NCI-H1694 (cell line): ENCODE measurements at regions not wholly inside any gene's neighbourhood (a gene's known extent, or its start where the extent isn't known, plus 50 kb on each side); places are given as distances from the start of the nearest gene placed in this dataset.
"Not testable (repeated sequence)": the region's sequence is repeated elsewhere in the genome, so short reads cannot be mapped to it uniquely, and the experiment has no call there.

Experiments
- DNase-seq: peaks from one replicate; lab custom pipeline; 2025; lab: John Stamatoyannopoulos, UW

DNA sequence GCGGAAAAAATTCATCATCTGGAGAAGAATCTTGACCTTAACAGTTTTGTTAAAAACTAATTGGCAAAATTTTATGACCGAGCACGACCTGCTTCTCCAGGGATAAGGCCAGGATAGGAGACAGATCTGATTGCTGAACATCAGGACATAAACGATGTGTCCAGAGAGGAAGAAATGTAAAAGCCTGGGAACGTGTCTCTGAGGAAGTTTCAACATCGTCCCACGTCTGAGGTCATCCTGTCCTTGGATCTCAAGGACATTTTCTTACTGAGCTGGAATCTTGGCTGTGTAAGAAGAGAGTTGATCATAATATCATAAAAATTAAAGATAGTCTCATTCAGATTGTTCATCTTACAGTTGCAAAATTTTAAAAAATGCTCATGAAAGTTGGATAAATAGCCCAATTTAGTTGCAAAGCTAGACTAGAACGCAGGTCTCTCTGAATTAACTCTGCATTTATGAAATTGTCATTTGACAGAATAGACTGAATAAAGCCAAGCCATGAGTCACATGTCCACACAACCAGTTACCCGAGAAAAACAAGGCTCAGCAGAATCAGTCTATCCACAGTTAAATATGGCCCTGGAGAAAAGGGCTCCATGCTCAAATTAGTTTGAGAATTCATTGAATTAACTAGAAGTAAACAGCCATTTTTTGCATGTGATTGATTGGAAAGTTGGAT is 120.0 kb upstream of the EGFR start:
- no peak for DNase-seq

DNA sequence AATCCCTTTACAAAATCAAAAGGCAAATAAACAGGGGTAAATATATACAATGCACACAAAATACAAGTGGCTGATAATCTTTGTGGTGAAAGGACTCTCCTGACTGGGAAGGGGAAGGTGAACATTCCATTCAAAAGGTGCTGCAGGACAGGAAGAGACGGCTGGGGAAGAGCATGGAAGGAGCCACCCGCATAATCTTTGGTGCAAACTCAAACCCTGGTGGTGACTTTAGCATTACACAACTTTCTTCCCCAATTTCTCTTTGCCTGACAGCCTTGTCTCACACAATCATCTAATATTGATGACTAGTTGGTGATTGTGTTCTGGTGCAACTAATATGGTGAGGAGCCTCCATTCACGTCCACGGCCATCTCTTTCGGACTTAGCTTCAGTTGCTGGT is 117.0 kb upstream of the EGFR start:
- no peak for DNase-seq

DNA sequence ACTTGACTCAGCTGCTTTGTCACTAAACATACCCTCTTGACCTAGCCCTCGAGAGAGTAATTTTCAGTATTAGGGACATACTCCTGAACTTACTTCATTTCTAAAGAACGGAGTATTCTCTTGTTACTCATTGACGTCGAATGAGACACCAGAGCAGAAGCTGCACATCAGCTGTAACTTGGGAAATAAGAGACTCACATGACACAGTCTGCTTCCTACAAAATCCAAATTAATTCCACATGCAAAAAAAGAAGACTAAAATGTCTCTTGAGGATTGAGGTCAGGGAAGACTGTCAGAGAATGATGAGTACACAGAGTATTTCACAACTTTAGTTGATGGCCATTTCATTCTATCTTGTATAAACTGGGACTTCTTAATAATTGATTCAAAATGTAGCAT is 114.7 kb upstream of the EGFR start:
- DNase-seq, result no peak

DNA sequence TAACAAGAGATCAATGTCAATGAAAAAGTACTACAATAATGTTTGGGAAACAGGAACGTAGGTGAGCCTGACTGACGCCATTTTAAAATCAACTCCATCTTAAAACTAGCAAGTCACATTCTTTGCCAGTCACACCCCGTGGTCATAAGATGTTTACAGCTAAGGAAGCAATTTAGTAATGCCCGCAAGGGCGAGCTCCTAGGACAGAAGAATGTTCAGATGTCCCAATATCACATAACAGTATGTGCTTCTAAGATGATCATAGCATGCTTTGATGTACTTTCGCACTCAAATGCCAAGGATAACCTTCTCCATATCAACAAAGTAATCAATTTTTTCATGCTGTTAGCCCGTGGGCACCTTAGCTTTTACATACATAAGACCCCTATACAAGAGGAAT is 113.8 kb upstream of the EGFR start:
- no peak for DNase-seq

DNA sequence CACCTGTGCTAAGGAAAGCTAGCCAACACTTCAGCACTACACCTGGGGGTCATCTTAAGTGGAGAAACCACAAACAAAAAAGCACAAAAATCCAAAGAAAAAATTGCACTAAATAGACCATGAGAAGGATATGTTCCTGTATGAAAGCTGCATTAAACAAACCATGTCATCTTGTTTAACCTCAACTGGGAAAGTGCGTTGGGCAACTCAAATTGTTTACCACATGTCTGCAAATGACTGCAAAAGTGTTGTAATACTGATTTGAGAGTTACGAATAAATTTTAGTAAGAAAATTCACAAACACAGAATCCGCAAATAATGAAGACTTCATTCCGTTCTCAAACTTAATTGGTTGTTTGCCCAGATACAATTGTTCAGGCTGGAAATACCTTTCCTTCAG is 111.9 kb upstream of the EGFR start:
- no peak for DNase-seq

DNA sequence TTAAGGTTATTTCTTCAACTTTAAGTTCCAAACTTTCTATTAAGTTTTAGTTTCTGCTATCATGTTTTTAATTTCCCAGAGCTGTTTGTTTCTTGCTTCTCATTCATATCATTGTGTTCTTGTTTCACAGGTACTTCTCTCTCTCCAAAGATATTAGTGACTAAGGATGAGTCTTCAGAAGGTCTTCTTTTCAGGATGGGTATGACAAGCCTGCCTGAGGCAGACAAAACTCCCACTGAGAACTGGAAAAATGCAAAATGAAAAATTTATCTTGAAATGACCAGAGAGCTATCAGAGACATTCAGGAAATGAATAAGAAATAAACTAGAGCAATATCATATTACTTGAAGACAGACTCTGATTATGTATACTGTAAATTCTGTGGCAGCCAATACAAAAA is 110.8 kb upstream of the EGFR start:
- no peak for DNase-seq

DNA sequence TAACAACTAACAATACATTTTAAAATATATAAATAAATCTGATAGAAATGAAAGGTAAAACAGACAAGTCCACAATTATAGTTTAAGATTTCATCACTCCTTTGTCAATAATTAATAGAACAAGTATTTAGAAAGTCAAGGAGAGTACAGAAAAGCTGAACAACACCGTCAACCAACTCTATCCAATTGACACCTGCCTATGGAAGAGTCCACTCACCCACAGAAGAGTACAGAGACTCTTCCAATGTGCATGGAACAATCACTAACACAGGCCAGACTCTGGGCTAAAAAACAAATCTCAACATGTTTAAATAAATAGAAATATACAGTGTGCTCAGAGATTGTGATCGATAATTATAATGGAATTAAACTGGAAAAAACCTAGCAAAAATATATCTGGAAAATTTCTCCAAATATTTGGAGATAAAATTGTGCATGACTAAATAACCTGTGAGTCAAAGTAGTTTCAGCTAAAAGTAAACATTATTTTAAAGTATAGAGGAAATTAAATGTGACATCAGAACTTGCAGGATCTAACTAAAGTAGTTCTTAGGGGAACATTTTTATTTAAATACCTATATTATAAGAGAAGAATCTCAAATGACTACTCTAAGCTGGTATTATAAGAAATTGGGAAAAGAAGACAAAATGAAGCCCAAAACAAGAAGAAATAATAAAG is 109.9 kb upstream of the EGFR start:
- DNase-seq, result no peak

DNA sequence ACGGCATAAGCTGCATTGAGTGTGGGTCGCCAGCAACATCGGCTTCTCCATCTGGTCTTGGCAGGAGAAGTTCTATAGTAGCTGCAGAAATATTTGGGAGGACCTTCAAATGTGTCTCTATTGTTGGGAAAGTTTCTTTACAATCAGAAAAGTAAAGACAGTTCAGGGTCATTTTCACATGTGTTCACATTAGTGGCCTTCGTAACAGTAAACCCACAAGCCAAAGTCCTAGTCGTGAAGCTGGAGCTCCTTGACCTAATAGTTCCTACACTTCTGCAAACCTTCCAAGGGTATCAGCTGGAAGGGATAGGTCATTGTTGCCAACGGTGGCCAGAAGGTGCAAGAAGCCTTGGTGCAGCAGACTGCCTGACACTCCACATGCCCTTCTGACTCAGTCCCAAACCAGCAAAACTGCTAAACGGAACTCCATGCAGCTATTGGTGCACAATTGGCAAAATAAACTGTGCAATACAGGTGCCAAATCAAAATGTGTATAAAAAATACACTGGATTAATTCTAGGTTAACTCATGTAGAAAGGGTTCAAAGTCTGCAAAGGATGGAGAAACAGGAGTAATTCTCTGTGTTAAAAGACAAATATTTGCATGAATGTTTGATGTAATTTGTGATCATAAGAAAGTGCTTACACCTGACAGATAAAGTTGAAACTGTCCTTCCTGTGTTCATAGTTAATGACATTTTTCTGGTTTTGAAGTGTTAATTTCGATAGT is 102.8 kb upstream of the EGFR start:
- DNase-seq, result no peak

DNA sequence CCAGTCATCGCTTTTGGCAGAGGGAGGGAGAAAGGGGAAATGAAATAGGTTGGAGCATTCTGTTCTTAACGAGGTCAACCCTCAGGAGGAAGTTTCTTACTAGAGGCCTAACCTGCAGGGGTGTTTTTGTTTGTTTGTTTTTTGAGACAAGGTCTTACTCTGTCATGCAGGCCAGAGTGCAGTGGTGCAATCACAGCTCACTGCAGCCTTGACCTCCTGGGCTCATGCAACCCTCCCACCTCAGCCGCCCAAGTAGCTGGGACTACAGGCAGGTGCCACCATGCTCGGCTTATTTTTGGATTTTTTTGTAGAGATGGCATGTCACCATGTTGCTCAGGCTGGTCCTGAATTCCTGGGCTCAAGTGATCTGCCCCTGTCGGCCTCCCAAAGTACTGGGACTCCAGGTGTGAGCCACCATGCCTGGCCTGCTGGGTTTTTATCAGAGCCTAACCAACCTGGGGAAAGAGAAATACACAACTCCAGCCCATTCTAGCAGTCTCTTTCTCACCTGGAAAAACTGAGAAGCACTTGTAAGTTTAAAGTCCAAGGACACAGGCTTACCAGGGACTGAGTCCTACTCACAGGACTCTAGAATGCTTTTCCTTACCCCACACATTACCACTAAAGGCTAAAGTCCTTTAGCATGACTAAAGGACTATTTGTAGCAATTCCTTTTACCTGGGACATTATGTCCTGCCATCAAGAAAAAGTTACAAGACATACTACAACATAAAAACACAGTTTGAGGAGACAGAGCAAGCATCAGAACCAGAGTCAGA is 101.0 kb upstream of the EGFR start:
- DNase-seq, result no peak

DNA sequence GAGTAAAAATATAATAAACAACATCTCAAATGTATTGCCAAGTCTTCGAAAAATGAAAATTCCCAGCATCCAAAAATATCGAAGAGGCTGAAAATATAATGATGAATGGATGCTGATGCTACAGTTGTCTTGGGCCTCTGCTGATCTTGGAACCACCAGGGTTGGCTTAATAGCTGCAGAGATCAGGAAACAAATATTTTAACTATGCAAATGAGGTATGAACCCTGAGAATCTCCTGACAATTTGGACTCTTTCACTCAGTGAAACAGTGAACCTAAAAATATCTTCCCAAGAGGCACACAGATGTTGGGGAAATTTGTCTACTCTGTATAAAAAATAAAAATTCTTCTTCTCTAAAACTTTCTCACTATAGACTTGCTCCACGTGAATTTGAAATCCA is 97.7 kb upstream of the EGFR start:
- DNase-seq, result no peak

DNA sequence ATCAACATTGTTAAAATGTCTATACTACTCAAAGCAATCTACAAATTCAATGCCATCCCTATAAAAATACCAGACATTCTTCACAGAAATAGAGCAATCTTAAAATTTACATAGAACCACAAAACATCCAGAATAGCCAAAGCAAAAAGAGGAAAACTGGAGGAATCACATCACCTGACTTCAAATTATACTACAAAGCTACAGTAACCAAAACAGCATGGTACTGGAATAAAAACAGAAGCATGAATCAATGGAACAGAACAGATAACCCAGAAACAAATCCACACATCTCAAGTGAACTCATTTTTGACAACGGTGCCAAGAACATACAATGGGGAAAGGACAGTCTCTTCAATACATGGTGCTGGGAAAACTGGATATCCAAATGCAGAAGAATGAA is 87.3 kb upstream of the EGFR start:
- DNase-seq, result no peak

DNA sequence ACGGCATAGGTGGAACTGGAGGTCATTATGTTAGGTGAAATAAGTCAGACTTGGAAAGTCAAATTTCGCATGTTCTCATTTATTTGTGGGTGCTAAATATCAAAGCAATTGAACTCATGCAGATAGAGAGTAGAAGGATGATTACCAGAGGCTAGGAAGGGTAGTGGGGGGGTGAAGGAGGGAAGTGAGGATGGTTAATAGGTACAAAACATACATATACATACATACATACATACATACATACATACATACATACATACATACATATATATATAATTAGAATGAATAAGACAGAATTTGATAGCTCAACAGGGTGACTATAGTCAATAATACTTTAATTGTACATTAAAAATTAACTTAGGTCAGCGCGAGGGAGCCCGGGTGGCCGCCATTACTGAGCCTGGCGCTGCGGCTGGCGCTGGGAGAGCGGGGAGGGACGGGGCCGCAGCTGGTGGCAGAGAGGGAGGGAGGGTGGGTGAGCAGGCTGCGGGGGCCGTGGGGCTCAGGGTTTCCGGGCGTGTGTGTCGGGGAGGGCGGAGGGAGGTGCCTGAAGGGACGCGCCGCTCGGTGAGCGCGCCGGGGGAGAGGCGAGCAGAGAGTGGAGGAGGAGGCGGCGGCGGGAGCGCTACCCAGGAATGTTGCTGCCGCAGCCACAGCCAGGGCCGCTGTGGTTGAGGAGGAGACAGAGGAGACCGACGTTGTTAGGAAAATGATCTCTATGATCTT is 85.8 kb upstream of the EGFR start:
- peak; percentile 68 for DNase-seq

DNA sequence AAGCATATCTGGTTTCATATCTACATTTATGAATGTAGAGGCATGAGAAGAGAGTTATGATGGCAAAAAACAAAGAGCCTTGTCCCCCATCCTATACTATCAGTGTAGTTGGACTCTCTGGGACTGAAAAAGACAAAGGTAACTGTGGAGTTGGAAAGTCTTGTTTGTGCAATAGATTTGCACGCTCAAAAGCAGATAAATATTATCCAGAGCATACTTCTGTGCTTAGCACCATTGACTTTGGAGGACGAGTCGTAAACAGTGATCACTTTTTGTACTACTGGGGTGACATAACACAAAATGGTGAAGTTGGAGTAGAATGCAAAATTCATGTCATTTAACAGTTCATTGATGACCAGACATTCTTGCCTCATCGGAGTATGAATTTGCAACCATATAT is 85.2 kb upstream of the EGFR start:
- no peak for DNase-seq

DNA sequence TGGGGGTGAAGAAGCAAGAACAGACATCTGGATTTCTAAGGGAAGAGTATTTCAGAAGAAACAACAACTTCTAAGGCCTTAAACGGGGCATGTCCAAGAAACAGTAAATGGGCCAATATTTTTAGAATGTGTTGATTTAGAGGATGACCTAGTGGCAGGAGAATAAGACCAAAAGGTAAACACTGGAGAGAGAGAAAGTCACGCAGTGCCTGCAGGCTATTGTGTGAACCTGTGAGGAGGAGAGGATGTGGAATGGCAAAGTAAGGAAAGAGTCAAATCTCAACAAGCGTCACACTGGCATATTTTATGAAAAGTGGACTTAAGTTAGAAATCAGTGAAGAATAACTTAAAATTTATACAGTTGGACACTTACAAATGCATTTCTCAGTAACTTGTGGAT is 78.1 kb upstream of the EGFR start:
- no peak for DNase-seq

DNA sequence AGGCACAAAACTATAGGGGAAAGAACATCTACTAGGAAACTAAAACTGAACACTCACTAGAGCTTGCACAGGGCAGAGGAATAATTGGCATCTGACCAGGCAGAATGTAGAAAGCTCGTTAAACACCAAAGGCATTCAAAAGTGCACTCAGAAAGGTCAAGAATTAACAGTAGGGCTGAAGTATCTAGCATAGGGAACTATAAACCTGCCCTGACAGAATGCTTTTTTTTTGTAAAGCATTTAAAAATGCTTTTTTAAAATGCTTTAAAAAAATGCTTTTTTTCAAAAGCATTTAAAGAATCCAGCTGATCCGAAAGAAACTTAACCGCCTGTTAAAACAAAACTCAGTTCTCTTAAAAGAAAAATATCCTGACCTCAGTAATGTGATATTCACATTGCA is 74.6 kb upstream of the EGFR start:
- no peak for DNase-seq

DNA sequence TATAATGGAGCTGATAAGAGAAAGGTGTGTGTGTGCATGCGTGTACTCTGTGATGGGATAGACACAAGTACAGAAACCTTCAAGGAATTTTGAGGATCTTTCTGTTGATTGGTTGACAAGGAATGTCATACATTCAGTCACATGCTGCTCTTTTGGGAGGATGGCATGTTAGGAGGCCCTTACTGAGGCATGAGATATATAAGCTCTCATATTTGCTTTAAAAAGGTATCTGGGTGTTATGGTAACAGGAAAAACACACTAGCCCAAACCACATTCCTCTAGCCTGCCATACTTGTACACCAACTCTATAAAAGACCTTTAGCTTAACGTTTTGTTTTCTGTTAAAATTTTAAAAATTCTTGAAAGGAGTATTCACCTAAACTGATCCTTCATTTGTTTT is 72.5 kb upstream of the EGFR start:
- no peak for DNase-seq

DNA sequence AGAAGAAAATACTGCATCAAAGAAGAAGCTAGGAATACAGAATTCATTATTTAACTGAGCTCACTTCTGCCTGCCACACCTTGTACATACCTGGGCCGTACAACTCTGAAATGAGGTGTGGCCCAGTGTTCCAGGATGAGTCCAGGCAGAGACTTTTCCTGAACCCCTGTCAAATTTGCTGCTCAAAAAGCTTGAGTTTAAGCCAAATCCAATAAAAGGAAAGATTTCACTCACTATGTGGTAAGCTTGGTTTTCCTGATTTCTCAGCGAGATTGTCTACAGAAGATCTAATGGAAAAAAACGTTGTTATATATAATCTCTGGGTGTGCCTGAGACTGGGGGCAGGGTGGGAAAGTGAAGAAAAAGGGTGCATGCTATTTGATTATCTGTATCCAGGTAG is 72.1 kb upstream of the EGFR start:
- no peak for DNase-seq

DNA sequence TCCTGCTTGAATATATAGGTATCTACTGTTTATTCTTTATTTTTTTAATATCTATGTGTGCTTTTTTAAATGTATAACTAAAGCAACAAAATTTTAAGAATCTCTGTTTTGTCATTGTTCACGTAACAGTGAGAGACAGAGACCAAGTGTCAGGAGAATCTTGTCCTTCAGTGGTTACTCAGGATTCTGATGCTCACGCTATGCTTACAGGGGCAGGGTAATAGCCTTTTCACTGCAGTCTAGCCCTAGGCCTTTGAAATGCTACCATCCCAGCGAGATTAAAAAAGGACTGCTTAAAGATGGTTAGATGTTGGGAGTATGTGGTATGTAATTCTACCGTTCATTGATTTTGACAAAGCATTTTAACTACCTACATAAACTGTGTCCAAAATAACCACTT is 71.6 kb upstream of the EGFR start:
- DNase-seq, result no peak

DNA sequence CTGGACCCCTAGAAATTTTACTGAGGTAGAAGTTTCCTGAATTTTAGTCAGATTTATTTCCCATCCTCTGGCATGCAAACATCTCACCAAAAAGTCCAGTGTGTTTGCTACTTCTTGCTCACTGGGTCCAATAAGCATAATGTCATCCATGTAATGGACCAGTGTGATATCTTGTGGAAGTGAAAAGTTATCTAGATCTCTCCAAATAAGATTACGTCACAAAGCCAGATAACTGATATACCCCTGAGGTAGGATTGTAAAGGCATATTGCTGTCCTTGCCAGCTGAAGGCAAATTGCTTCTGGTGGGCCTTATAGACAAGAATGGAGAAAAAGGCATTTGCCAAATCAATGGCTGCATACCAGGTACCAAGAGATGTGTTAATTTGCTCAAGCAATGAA is 69.3 kb upstream of the EGFR start:
- not testable (repeated sequence) for DNase-seq

DNA sequence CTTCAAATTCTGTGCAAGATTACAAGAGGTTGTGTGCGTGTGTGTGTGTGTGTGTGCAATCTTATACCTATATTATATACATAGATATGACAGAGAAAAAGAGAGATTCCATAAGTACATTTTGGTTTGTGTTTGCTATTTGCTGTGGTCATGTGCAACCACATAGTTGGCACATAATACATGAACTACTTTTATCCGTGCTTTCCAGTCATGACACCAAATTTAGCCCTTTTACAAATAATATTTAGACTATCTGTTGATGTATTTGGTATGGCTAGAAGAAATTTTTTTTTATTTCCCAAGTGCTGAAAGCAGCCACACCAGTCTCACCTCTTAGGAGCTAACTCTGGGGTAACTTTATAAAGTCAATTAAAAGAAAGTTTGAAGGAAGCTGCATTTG is 63.5 kb upstream of the EGFR start:
- DNase-seq, result no peak

DNA sequence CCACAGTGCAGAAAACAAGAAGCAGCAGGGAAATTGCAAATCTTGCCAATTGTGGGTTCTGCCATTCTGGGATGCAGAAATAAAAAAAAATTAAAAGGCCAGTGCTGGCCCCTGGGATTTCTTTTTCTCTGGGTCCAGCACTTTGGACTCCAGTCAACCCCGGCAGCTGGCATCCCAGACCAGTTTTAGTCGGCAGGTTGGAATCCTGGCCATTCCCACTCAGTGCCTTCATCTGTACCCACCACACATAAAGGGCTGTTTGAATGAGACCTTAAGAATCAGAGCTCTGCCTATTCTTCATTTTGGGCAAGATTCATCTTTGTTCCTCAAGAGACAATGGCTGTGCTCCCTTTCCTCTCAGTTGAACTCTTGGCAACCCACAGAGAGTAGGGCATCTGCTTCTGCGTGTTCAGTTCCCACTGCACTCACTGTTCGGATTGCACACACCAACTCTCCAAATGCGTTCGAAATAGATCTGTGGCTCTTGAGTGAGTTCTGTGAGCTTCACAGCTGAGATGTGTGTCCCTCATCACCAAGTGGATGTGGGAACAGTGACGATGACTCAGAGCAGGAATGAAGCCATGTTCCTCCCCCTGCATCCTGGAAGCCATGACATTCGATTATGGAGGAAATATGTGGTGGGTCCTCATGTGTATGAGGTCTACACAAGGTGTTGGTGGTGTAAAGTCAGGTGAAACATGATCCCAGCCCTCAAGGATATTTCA is 63.0 kb upstream of the EGFR start:
- DNase-seq, result no peak
